HCT116 (cell line): ENCODE measurements at regions not wholly inside any gene's neighbourhood (a gene's known extent, or its start where the extent isn't known, plus 50 kb on each side); places are given as distances from the start of the nearest gene placed in this dataset.

Experiments
- ATAC-seq: fragments of 200-7000 bp; cut with Tn5 transposase; 2 replicates; pipeline ENCODE4 v1.9.1; 2020; ENCODE audit warnings: mild to moderate bottlenecking, moderate library complexity
- BruUV-seq: library from RNA; stranded (reverse); fragments of 400-500 nt; replicated peaks from 2 replicates; lab custom pipeline; 2021; lab: Mats Ljungman, UMichigan
- CTCF ChIA-PET: fragments of 300-600 bp; sonication (Branson Sonifier 250); formaldehyde crosslinking; loops from one replicate; lab custom pipeline; 2021; ENCODE audit warnings: antibody characterized with exemption; lab: Charles Lee
- POLR2A ChIA-PET: fragments of 300-600, 350-600 bp; sonication (Branson Sonifier 250); formaldehyde crosslinking; loops from one replicate; lab custom pipeline; 2021; ENCODE audit warnings: antibody characterized with exemption; lab: Charles Lee
- RAD21 ChIA-PET, 2 experiments: fragments of 300-600 bp; sonication (Branson Sonifier 250); formaldehyde crosslinking; loops; one replicate each; lab custom pipeline; 2023; ENCODE audit warnings: low total read pairs in 2 of 2; ENCODE audit not compliant: uncharacterized antibody in 2 of 2, unreplicated experiment in 2 of 2, low non-redundant PET in 1 of 2; lab: Charles Lee
- DNase-seq: peaks from one replicate; pipeline ENCODE4 v3.0.0-alpha.2; 2010; ENCODE audit warnings: low read depth, low spot score
- H2AFZ ChIP-seq: fragments of 200-600 bp; shearing (Covaris generic), sonication (generic); 2 replicates; pipeline ENCODE4 v1.6.1; 2017; ENCODE audit warnings: low read depth, mixed run types, mixed read lengths, antibody characterized with exemption, low read length; ENCODE audit not compliant: poor library complexity, severe bottlenecking
- H3K27ac ChIP-seq: 2 replicates; pipeline ENCODE4 v1.5.1; 2012; ENCODE audit warnings: low read depth, low read length
- H3K27me3 ChIP-seq: fragments of 200-600 bp; sonication (generic); 2 replicates; pipeline ENCODE4 v1.6.1; 2016; ENCODE audit warnings: mixed run types, low read length, mixed read lengths; ENCODE audit not compliant: insufficient read depth
- H3K36me3 ChIP-seq, 2 experiments: fragments of 200-500 bp in 1 of 2; fragments of 200-600 bp in 1 of 2; sonication (Bioruptor generic) in 1 of 2; sonication (generic) in 1 of 2; 2 replicates each; pipeline versions ENCODE4 v1.5.1 to v1.6.1; 2014 to 2016; ENCODE audit warnings: low read length in 2 of 2, inconsistent platforms in 1 of 2, mixed read lengths in 1 of 2, mixed run types in 1 of 2; ENCODE audit not compliant: insufficient read depth in 2 of 2, control insufficient read depth in 1 of 2
- H3K4me1 ChIP-seq, 2 experiments: fragments of 200-600 bp in 1 of 2; sonication (generic) in 1 of 2; 2 replicates each; pipeline versions ENCODE4 v1.5.1 to v1.6.1; 2012 to 2017; ENCODE audit warnings: low read length in 2 of 2, inconsistent platforms in 1 of 2, mild to moderate bottlenecking in 1 of 2, mixed read lengths in 1 of 2, mixed run types in 1 of 2, moderate library complexity in 1 of 2; ENCODE audit not compliant: insufficient read depth in 2 of 2, control insufficient read depth in 1 of 2
- H3K4me2 ChIP-seq: fragments of 200-600 bp; sonication (generic); 2 replicates; pipeline ENCODE4 v1.6.1; 2017; ENCODE audit warnings: mixed run types, low read length, mixed read lengths
- H3K4me3 ChIP-seq, 2 experiments: fragments of 200-600 bp in 1 of 2; sonication (generic) in 1 of 2; replicated peaks in 1 of 2; 2 replicates each; pipeline ENCODE4 v1.5.1; 2011 to 2016; ENCODE audit warnings: low read length in 2 of 2, control low read depth in 1 of 2, low read depth in 1 of 2, mild to moderate bottlenecking in 1 of 2, mixed read lengths in 1 of 2, mixed run types in 1 of 2
- H3K79me2 ChIP-seq: fragments of 200-600 bp; sonication (generic); 2 replicates; pipeline ENCODE4 v1.6.1; 2017; ENCODE audit warnings: mild to moderate bottlenecking, mixed run types, low read length, moderate library complexity, mixed read lengths; ENCODE audit not compliant: insufficient read depth
- H3K9ac ChIP-seq: fragments of 200-600 bp; sonication (generic); 2 replicates; pipeline ENCODE4 v1.6.1; 2016; ENCODE audit warnings: low read length, mixed read lengths
- H3K9me2 ChIP-seq: fragments of 200-600 bp; sonication (generic), shearing (Covaris generic); 2 replicates; pipeline ENCODE4 v1.6.1; 2017; ENCODE audit warnings: mixed run types, mild to moderate bottlenecking, moderate library complexity; ENCODE audit not compliant: insufficient read depth
- H3K9me3 ChIP-seq, 2 experiments: fragments of 200-500 bp in 1 of 2; fragments of 200-600 bp in 1 of 2; sonication (Bioruptor generic) in 1 of 2; sonication (generic) in 1 of 2; 2 replicates each; pipeline ENCODE4 v1.6.1; 2014 to 2017; ENCODE audit warnings: low read length in 2 of 2, mixed read lengths in 2 of 2, inconsistent platforms in 1 of 2, low read depth in 1 of 2, mild to moderate bottlenecking in 1 of 2, mixed run types in 1 of 2, moderate library complexity in 1 of 2; ENCODE audit not compliant: control insufficient read depth in 1 of 2, insufficient read depth in 1 of 2
- H4K20me1 ChIP-seq: fragments of 200-600 bp; sonication (generic), shearing (Covaris generic); 2 replicates; pipeline ENCODE4 v1.6.1; 2017; ENCODE audit warnings: mixed run types, mild to moderate bottlenecking, moderate library complexity; ENCODE audit not compliant: insufficient read depth
- EGR1 ChIP-seq: IDR thresholded peaks from 2 replicates; pipeline ENCODE4 v1.6.1; 2012; ENCODE audit warnings: low read depth
- EZH2phosphoT487 ChIP-seq: fragments of 200-600 bp; IDR thresholded peaks from 2 replicates; pipeline ENCODE4 v1.6.1; 2018; ENCODE audit warnings: antibody characterized with exemption, borderline replicate concordance
- FOSL1 ChIP-seq: IDR thresholded peaks from 2 replicates; pipeline ENCODE4 v1.6.1; 2012; ENCODE audit warnings: low read depth
- POLR2A ChIP-seq: IDR thresholded peaks from 2 replicates; pipeline ENCODE4 v1.7.0; 2011; ENCODE audit warnings: borderline replicate concordance; ENCODE audit not compliant: insufficient read depth, insufficient read length; ENCODE audit errors: extremely low read depth
- SIN3A ChIP-seq: IDR thresholded peaks from 2 replicates; pipeline ENCODE4 v1.6.1; 2012; ENCODE audit warnings: low read depth
- SP1 ChIP-seq: IDR thresholded peaks from 2 replicates; pipeline ENCODE4 v1.6.1; 2012; ENCODE audit warnings: low read depth
- SRF ChIP-seq: IDR thresholded peaks from 2 replicates; pipeline ENCODE4 v1.6.1; 2012; ENCODE audit warnings: low read depth
- TCF7L2 ChIP-seq: IDR thresholded peaks from 2 replicates; pipeline ENCODE4 v1.7.0; 2011; ENCODE audit warnings: borderline replicate concordance, inconsistent platforms; ENCODE audit not compliant: insufficient read depth, insufficient read length; ENCODE audit errors: extremely low read depth
- ZFX ChIP-seq: fragments of 450-650 bp; IDR thresholded peaks from 2 replicates; pipeline ENCODE4 v1.6.1; 2017
- intact Hi-C: fragments of 100-400 bp; cut with micrococcal nuclease; formaldehyde crosslinking; loops from 2 replicates; pipeline ENCODE4 v1.10.0; 2022
- TF ChIP-seq, protein P1 (sequence below): IDR thresholded peaks from 2 replicates; pipeline ENCODE4 v1.6.1; 2012; ENCODE audit warnings: low read depth
- TF ChIP-seq, protein P2 (sequence below): IDR thresholded peaks from 2 replicates; pipeline ENCODE4 v1.6.1; 2011; ENCODE audit warnings: mild to moderate bottlenecking, low read length, moderate library complexity; ENCODE audit not compliant: insufficient replicate concordance; ENCODE audit errors: extremely low read depth
- TF ChIP-seq, protein P3 (sequence below), 3 experiments: fragments of 200-600 bp in 1 of 3; sonication (generic) in 1 of 3; IDR thresholded peaks in 2 of 3; conservative IDR thresholded peaks in 1 of 3; 2 replicates each; pipeline ENCODE4 v1.5.1; 2012 to 2017; ENCODE audit warnings: low read depth in 2 of 3, low read length in 2 of 3, antibody characterized with exemption in 1 of 3, borderline replicate concordance in 1 of 3, control low read depth in 1 of 3, mild to moderate bottlenecking in 1 of 3, mixed read lengths in 1 of 3, mixed run types in 1 of 3, moderate library complexity in 1 of 3; ENCODE audit not compliant: insufficient read depth in 1 of 3

DNA sequence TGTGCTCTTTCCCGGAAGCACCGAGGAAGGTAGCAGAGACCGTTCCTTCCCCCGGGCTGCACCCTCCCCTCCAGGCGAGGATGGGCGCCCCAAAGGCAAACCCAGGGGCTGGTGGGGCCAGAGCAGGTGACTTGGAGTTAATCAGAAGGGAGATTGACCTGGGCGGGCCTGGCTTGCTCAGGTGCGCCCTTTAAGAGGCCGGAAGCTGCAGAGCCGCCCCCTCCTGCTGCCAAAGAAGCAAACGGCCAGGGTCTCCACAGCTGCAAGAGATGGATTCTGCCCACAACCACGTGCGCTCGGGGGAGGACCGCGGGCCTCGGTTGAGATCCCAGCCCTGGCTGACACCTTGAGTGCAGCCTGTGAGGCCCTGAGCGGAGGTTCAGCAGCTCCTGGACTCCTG is 218.2 kb upstream of the NAALADL2 start:
- POLR2A ChIA-PET, result no interaction called here
- Histone ChIP-seq H2AFZ (no peak overlapping the region), H3K4me3 (no peak overlapping the region), H3K4me1 (no peaks in the 10 kb centered on the region), H3K9ac (no peak overlapping the region), H3K36me3 (no peaks in the 10 kb centered on the region), H3K27me3 (no peaks in the 10 kb centered on the region), H4K20me1 (no peaks in the 10 kb centered on the region), H3K4me2 (no peak overlapping the region)
- no peak for ATAC-seq
- RAD21 ChIA-PET, result no interaction called here
- DNase-seq, result no peak
- BruUV-seq, result no TSS peak
- TF ChIP-seq, protein P1, sequence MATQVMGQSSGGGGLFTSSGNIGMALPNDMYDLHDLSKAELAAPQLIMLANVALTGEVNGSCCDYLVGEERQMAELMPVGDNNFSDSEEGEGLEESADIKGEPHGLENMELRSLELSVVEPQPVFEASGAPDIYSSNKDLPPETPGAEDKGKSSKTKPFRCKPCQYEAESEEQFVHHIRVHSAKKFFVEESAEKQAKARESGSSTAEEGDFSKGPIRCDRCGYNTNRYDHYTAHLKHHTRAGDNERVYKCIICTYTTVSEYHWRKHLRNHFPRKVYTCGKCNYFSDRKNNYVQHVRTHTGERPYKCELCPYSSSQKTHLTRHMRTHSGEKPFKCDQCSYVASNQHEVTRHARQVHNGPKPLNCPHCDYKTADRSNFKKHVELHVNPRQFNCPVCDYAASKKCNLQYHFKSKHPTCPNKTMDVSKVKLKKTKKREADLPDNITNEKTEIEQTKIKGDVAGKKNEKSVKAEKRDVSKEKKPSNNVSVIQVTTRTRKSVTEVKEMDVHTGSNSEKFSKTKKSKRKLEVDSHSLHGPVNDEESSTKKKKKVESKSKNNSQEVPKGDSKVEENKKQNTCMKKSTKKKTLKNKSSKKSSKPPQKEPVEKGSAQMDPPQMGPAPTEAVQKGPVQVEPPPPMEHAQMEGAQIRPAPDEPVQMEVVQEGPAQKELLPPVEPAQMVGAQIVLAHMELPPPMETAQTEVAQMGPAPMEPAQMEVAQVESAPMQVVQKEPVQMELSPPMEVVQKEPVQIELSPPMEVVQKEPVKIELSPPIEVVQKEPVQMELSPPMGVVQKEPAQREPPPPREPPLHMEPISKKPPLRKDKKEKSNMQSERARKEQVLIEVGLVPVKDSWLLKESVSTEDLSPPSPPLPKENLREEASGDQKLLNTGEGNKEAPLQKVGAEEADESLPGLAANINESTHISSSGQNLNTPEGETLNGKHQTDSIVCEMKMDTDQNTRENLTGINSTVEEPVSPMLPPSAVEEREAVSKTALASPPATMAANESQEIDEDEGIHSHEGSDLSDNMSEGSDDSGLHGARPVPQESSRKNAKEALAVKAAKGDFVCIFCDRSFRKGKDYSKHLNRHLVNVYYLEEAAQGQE, result no peak
- no peak for TF ChIP-seq ZFX
- no peak for TF ChIP-seq TCF7L2
- no peak for TF ChIP-seq FOSL1
- TF ChIP-seq, protein P2, sequence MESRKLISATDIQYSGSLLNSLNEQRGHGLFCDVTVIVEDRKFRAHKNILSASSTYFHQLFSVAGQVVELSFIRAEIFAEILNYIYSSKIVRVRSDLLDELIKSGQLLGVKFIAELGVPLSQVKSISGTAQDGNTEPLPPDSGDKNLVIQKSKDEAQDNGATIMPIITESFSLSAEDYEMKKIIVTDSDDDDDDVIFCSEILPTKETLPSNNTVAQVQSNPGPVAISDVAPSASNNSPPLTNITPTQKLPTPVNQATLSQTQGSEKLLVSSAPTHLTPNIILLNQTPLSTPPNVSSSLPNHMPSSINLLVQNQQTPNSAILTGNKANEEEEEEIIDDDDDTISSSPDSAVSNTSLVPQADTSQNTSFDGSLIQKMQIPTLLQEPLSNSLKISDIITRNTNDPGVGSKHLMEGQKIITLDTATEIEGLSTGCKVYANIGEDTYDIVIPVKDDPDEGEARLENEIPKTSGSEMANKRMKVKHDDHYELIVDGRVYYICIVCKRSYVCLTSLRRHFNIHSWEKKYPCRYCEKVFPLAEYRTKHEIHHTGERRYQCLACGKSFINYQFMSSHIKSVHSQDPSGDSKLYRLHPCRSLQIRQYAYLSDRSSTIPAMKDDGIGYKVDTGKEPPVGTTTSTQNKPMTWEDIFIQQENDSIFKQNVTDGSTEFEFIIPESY, result no peak
- no peak for TF ChIP-seq SRF
- TF ChIP-seq, protein P3, sequence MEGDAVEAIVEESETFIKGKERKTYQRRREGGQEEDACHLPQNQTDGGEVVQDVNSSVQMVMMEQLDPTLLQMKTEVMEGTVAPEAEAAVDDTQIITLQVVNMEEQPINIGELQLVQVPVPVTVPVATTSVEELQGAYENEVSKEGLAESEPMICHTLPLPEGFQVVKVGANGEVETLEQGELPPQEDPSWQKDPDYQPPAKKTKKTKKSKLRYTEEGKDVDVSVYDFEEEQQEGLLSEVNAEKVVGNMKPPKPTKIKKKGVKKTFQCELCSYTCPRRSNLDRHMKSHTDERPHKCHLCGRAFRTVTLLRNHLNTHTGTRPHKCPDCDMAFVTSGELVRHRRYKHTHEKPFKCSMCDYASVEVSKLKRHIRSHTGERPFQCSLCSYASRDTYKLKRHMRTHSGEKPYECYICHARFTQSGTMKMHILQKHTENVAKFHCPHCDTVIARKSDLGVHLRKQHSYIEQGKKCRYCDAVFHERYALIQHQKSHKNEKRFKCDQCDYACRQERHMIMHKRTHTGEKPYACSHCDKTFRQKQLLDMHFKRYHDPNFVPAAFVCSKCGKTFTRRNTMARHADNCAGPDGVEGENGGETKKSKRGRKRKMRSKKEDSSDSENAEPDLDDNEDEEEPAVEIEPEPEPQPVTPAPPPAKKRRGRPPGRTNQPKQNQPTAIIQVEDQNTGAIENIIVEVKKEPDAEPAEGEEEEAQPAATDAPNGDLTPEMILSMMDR (IDR thresholded peaks at IDR 0.05 in 2 of 3, conservative IDR thresholded peaks at IDR 0.05 in 1 of 3; ENCODE audit: borderline replicate concordance in 1 of 3, insufficient read depth in 1 of 3, low read depth in 2 of 3, low read length in 2 of 3), result no peak
- no peak for TF ChIP-seq SP1
- no peak for TF ChIP-seq EGR1
- no peak for TF ChIP-seq EZH2phosphoT487
- no peak for TF ChIP-seq POLR2A
- TF ChIP-seq SIN3A, result no peak
- TF ChIP-seq, all 23 proteins: peak for 0
- CTCF ChIA-PET, result interaction anchor here (0.9 kb wide), 1 partner anchor 9 kb away, joined by 3 read pairs; no protein-coding TSS in a partner anchor
- Histone ChIP-seq H3K9me3 (no peaks in the 10 kb centered on the region), H3K79me2 (no peaks in the 10 kb centered on the region), H3K9me2 (no peaks in the 10 kb centered on the region), H3K27ac (no peak overlapping the region)
- intact Hi-C loops, result no loop called here
